Lower lobe of right lung (tissue), 2 donors: ENCODE measurements at regions not wholly inside any gene's neighbourhood (a gene's known extent, or its start where the extent isn't known, plus 50 kb on each side); places are given as distances from the start of the nearest gene placed in this dataset.

Experiments used
- ATAC-seq, 2 donors: fragments of 200-7000 bp; cut with Tn5 transposase; one replicate each; pipeline ENCODE4 v1.9.1; 2020 to 2022; ENCODE audit warnings: mild to moderate bottlenecking in 2 of 2, moderate library complexity in 2 of 2
- DNase-seq: peaks from one replicate; pipeline ENCODE4 v3.0.0-alpha.2; 2020
- H3K27ac ChIP-seq: fragments of 200-600 bp; one replicate; pipeline ENCODE4 v1.8.0; 2022
- H3K27me3 ChIP-seq: fragments of 200-600 bp; one replicate; pipeline ENCODE4 v1.8.0; 2022; ENCODE audit warnings: low read depth
- H3K36me3 ChIP-seq: fragments of 200-600 bp; one replicate; pipeline ENCODE4 v1.8.0; 2022; ENCODE audit warnings: mild to moderate bottlenecking
- H3K4me1 ChIP-seq: fragments of 200-600 bp; one replicate; pipeline ENCODE4 v1.8.0; 2022
- H3K4me3 ChIP-seq: fragments of 200-600 bp; one replicate; pipeline ENCODE4 v1.8.0; 2022; ENCODE audit warnings: mild to moderate bottlenecking
- H3K9me3 ChIP-seq: fragments of 200-600 bp; one replicate; pipeline ENCODE4 v1.8.0; 2022
- CTCF ChIP-seq: fragments of 200-600 bp; IDR thresholded peaks from one replicate; pipeline ENCODE4 v1.8.0; 2022; ENCODE audit warnings: antibody characterized with exemption, mild to moderate bottlenecking
- intact Hi-C: fragments of 100-400 bp; cut with DNase I; formaldehyde crosslinking; loops from one replicate; pipeline ENCODE4 v1.11.0; 2022
- donor health status: DM: no; HTN: yes; CAD: no; lungs with severe emphysema.

GRCh38 chr7:106765727-106766355 lies 99.2 kb upstream of the PIK3CG start:
- Histone ChIP-seq H3K27me3 (no peaks in the 10 kb centered on the region), H3K9me3 (no peaks in the 10 kb centered on the region), H3K36me3 (no peaks in the 10 kb centered on the region), H3K4me1 (peaks cover 12% of the 10 kb centered on the region), H3K4me3 (no peak overlapping the region), H3K27ac (no peak overlapping the region)
- intact Hi-C loops = no loop called here
- TF ChIP-seq CTCF = no peak
- ATAC-seq = no peak
- DNase-seq = no peak

DNA sequence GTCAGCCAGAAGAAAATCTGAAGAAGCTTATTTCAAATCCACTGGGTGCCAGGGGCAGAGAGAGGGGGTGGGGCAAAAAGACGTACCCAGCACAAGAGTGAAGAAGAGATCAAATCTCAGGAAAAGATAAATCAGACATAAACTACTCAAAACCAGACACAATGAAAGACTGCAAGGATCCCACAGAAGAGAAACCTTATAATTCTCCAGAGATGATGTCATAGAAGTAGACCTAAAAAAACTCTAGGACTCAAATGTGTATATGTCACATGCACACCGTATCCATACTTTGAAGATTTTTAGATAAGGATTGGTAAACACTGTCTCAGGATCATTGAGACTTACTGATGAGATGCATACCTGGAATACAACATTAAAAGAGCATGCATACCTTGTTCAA lies 98.5 kb upstream of the PIK3CG start:
- peaks cover 12% of the 10 kb centered on the region for H3K4me1 ChIP-seq
- H3K9me3 ChIP-seq = no peaks in the 10 kb centered on the region
- TF ChIP-seq CTCF = no peak
- intact Hi-C loops = no loop called here
- ATAC-seq = no peak
- H3K27ac ChIP-seq = no peak overlapping the region
- DNase-seq = no peak
- H3K27me3 ChIP-seq = no peaks in the 10 kb centered on the region
- H3K4me3 ChIP-seq = no peak overlapping the region
- no peaks in the 10 kb centered on the region for H3K36me3 ChIP-seq

GRCh38 chr7:106767078-106767477 lies 98.0 kb upstream of the PIK3CG start:
- H3K27me3 ChIP-seq = no peaks in the 10 kb centered on the region
- H3K4me1 ChIP-seq = peaks cover 12% of the 10 kb centered on the region
- intact Hi-C loops = no loop called here
- no peak overlapping the region for H3K27ac ChIP-seq
- no peak for ATAC-seq
- no peak for TF ChIP-seq CTCF
- no peak for DNase-seq
- H3K4me3 ChIP-seq = no peak overlapping the region
- H3K36me3 ChIP-seq = no peaks in the 10 kb centered on the region
- H3K9me3 ChIP-seq = no peaks in the 10 kb centered on the region

- H3K27me3 ChIP-seq = no peaks in the 10 kb centered on the region
- no peak overlapping the region for H3K27ac ChIP-seq
- DNase-seq = no peak
- no peaks in the 10 kb centered on the region for H3K36me3 ChIP-seq
- ATAC-seq = peak; percentile 35 to 39
- H3K4me3 ChIP-seq = peak overlapping the region; percentile 27
- TF ChIP-seq CTCF = no peak
- peaks cover 12% of the 10 kb centered on the region for H3K4me1 ChIP-seq
- intact Hi-C loops = no loop called here
- H3K9me3 ChIP-seq = no peaks in the 10 kb centered on the region
These were observed 97.4 kb upstream of the PIK3CG start for GRCh38 chr7:106767498-106768323.

DNA sequence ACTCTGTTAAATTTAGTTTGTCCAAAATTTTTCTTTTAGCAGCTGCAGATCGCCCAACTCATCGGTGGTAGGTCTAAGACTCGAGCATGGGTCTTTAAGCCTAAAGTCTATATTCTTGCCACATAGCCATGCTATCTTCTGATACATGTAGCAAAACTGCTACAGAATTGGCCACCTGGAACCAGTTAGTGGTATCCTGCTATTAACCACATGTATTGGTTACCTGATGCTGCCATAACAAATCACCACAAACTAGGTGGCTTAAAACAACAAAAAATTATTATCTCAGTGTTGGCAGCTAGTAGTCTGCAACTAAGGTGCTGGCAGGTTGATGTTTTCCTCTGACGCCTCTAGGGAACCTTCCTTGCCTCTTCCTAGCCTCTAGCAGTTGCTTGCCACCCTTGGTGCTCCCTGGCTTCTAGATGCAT lies 96.7 kb upstream of the PIK3CG start:
- peak in 1 of 2 donors; percentile 27 for ATAC-seq

More for the DNA sequence above, 96.7 kb upstream of the PIK3CG start:
- intact Hi-C loops = no loop called here
- no peak for DNase-seq
- Histone ChIP-seq H3K36me3 (no peaks in the 10 kb centered on the region), H3K27ac (no peak overlapping the region), H3K4me3 (peak overlapping the region; percentile 27), H3K4me1 (peaks cover 12% of the 10 kb centered on the region), H3K9me3 (no peaks in the 10 kb centered on the region), H3K27me3 (no peaks in the 10 kb centered on the region)
- no peak for TF ChIP-seq CTCF
